Suprapubic skin (tissue), 4 donors: ENCODE measurements at regions not wholly inside any gene's neighbourhood (a gene's known extent, or its start where the extent isn't known, plus 50 kb on each side); places are given as distances from the start of the nearest gene placed in this dataset.

Source experiments
- DNase-seq, 2 donors: peaks; one replicate each; pipeline ENCODE4 v3.0.0-alpha.2; 2019; ENCODE audit warnings: low spot score in 2 of 2
- H3K27ac ChIP-seq: fragments of 200-600 bp; sonication (generic); one replicate; pipeline ENCODE4 v1.5.1; 2019
- H3K27me3 ChIP-seq: fragments of 200-600 bp; sonication (generic); one replicate; pipeline ENCODE4 v1.5.1; 2019
- H3K36me3 ChIP-seq: fragments of 200-600 bp; sonication (generic); one replicate; pipeline ENCODE4 v1.5.1; 2019
- H3K4me1 ChIP-seq: fragments of 200-600 bp; sonication (generic); one replicate; pipeline ENCODE4 v1.5.1; 2019
- H3K4me3 ChIP-seq: fragments of 200-600 bp; sonication (generic); one replicate; pipeline ENCODE4 v1.5.1; 2019; ENCODE audit warnings: mild to moderate bottlenecking
- H3K9me3 ChIP-seq: fragments of 200-600 bp; sonication (generic); one replicate; pipeline ENCODE4 v1.5.1; 2019
- EP300 ChIP-seq: sonication (generic); formaldehyde crosslinking; IDR thresholded peaks from one replicate; pipeline ENCODE4 v1.6.1; 2017; ENCODE audit warnings: antibody characterized with exemption
- POLR2A ChIP-seq, 2 donors: fragments of 450-650 bp; IDR thresholded peaks; one replicate each; pipeline ENCODE4 v1.6.1; 2017; ENCODE audit warnings: antibody characterized with exemption in 2 of 2, mild to moderate bottlenecking in 2 of 2, moderate library complexity in 2 of 2
- POLR2AphosphoS5 ChIP-seq, 3 donors: sonication (generic); formaldehyde crosslinking; IDR thresholded peaks; one replicate each; pipeline ENCODE4 v1.6.1; 2017; ENCODE audit warnings: antibody characterized with exemption in 3 of 3
- WGBS: methylation state at CpG from one replicate; pipeline ENCODE4 v1.1.5; 2018; 5-methylcytosine and 5-hydroxymethylcytosine counted together
- TF ChIP-seq, protein P1 (sequence below), 2 donors: fragments of 200-600 bp in 1 of 2; fragments of 450-650 bp in 1 of 2; sonication (generic) in 1 of 2; IDR thresholded peaks; one replicate each; pipeline ENCODE4 v1.5.1; 2016 to 2019; ENCODE audit warnings: antibody characterized with exemption in 2 of 2, mild to moderate bottlenecking in 1 of 2, moderate library complexity in 1 of 2

DNA sequence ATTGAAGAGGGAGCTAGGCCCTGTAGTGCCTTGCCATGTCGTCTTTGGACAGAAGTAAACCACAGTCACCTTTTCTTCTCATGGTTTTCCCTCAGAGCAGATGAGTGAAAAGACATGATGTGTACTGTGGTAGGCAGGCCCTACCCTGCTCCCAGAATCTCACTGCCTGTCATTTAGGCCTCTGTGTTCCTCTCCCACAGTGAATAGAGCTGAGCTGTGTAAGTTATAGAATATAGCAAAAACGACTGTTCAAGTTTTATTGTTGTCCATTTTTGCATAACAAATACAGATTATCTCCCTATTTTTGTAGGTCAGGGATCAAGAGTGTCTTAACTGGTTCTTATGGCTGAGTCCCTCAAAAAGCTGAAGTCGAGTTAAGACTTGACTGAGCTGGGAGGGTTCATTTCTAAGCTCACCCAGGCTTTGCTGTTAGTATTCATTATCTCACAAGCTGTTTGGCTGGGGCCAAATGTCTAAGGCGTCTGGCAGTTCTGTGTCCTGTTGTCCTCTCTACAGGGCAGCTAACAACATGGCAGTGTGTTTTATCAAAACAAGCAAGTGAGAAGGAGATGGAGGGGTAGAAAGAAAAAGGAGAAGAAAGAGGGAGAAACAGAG, 780.9 kb upstream of the POM121L12 start:
- Histone ChIP-seq H3K4me1 (no peaks in the 10 kb centered on the region), H3K4me3 (no peak overlapping the region), H3K36me3 (no peaks in the 10 kb centered on the region), H3K9me3 (peaks cover 8% of the 10 kb centered on the region), H3K27me3 (no peaks in the 10 kb centered on the region), H3K27ac (no peak overlapping the region)
- DNase-seq = no peak
- no peak for TF ChIP-seq POLR2AphosphoS5 (IDR thresholded peaks at IDR 0.05)
- TF ChIP-seq, protein P1, sequence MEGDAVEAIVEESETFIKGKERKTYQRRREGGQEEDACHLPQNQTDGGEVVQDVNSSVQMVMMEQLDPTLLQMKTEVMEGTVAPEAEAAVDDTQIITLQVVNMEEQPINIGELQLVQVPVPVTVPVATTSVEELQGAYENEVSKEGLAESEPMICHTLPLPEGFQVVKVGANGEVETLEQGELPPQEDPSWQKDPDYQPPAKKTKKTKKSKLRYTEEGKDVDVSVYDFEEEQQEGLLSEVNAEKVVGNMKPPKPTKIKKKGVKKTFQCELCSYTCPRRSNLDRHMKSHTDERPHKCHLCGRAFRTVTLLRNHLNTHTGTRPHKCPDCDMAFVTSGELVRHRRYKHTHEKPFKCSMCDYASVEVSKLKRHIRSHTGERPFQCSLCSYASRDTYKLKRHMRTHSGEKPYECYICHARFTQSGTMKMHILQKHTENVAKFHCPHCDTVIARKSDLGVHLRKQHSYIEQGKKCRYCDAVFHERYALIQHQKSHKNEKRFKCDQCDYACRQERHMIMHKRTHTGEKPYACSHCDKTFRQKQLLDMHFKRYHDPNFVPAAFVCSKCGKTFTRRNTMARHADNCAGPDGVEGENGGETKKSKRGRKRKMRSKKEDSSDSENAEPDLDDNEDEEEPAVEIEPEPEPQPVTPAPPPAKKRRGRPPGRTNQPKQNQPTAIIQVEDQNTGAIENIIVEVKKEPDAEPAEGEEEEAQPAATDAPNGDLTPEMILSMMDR (IDR thresholded peaks at IDR 0.05) = no peak
- TF ChIP-seq EP300 = no peak
- 51% methylated on average over 4 of the region's 4 CpGs for WGBS

DNA sequence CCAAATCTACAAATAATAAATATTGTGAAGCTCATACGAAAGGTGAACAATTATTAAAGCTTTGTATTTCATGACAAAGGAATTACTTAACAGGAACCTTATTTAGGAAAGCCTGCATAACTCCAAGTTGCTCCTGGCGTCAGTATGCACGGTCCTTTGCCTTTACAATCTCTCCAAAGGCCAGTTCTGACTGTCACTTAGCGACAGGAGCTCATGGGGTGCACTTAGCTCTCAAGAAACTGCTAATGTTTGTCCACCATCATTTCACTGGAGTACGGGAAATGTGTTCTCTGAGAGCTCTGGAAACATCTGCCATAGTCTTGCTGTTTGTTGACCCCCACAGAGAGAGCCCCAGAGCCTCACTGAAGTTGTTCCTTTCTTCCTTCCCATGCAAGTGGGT, 781.5 kb upstream of the POM121L12 start:
- no peak for DNase-seq
- Histone ChIP-seq H3K9me3 (peaks cover 8% of the 10 kb centered on the region), H3K27me3 (no peaks in the 10 kb centered on the region), H3K27ac (no peak overlapping the region), H3K36me3 (no peaks in the 10 kb centered on the region), H3K4me3 (no peak overlapping the region), H3K4me1 (no peaks in the 10 kb centered on the region)
- no peak for TF ChIP-seq POLR2AphosphoS5 (IDR thresholded peaks at IDR 0.05)
- 61% methylated on average over 5 of the region's 5 CpGs for WGBS

DNA sequence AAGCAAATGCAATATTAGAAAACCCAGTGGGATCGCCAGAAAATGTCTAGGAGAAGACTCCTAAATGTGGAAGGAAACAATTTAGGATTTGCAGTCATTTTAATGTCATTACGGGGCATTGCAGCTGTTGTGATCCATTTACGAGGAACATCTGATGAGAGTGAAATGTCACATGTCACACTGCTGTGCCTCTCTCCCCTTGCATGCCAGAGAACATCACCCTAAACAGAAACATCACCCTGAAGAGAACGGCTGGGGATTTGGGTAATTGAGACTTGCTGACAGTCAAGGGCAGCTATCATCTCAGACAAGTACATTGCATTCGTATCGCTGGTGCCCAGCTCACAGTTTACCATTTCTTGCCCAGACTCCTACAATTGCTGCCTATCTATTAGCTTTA, 785.7 kb upstream of the POM121L12 start:
- H3K4me1 ChIP-seq = no peaks in the 10 kb centered on the region
- 59% methylated on average over 6 of the region's 6 CpGs for WGBS
- H3K27me3 ChIP-seq = no peaks in the 10 kb centered on the region
- no peaks in the 10 kb centered on the region for H3K9me3 ChIP-seq
- TF ChIP-seq POLR2AphosphoS5 (IDR thresholded peaks at IDR 0.05) = no peak
- TF ChIP-seq, protein P1 (IDR thresholded peaks at IDR 0.05) = no peak
- no peak for TF ChIP-seq POLR2A (IDR thresholded peaks at IDR 0.05)
- TF ChIP-seq EP300 = no peak
- H3K36me3 ChIP-seq = no peaks in the 10 kb centered on the region
- no peak overlapping the region for H3K4me3 ChIP-seq
- H3K27ac ChIP-seq = no peak overlapping the region
- DNase-seq = no peak

DNA sequence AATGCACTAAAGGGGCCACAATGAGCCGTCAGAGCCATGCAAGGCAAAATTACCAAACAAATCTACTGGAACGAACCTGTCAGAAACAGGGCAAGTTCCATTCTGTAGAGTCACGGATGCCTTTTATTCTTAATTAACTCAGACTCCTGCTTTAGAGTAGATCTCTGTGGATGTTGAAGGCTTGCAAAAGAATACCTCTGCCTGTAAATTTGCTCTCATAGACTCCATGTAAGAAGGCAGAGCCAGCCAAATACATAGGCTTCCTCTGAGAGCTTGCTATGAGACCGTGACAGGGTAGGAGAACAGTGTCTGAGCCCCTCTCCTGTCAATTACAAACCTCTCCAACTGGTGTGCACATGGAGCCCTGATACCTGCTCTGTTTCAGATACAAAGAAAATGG, 787.9 kb upstream of the POM121L12 start:
- no peaks in the 10 kb centered on the region for H3K27me3 ChIP-seq
- no peaks in the 10 kb centered on the region for H3K4me1 ChIP-seq
- H3K9me3 ChIP-seq = no peaks in the 10 kb centered on the region
- H3K36me3 ChIP-seq = no peaks in the 10 kb centered on the region
- no peak for DNase-seq
- no peak overlapping the region for H3K27ac ChIP-seq
- TF ChIP-seq, protein P1 (IDR thresholded peaks at IDR 0.05) = no peak
- TF ChIP-seq POLR2A (IDR thresholded peaks at IDR 0.05) = no peak
- TF ChIP-seq POLR2AphosphoS5 (IDR thresholded peaks at IDR 0.05) = no peak
- WGBS = 73% methylated on average over 4 of the region's 4 CpGs
- H3K4me3 ChIP-seq = no peak overlapping the region

DNA sequence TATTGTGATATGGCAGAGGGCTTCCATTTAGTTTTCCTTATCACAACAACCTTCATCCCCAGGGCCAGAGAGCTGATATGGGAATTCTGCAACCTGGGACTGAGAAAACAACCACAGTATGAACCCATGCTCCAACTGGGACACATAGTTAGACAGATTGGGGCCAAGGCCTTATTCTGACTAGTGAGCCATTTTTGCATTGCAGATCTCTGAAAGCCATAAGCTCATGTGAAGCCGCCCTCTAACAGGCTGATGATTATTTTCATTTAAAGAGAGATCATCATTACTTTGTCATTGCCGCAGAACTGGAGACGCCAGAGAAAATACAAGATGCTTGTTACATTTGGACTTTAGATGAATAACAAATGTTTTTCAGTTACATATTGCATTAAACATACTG, 791.7 kb upstream of the POM121L12 start:
- no peak for DNase-seq
- Histone ChIP-seq H3K4me3 (no peak overlapping the region), H3K4me1 (no peaks in the 10 kb centered on the region), H3K27me3 (no peaks in the 10 kb centered on the region), H3K27ac (no peak overlapping the region), H3K9me3 (no peaks in the 10 kb centered on the region), H3K36me3 (no peaks in the 10 kb centered on the region)
- WGBS = 97% methylated on average over 3 of the region's 3 CpGs
- TF ChIP-seq POLR2A (IDR thresholded peaks at IDR 0.05) = no peak
- TF ChIP-seq POLR2AphosphoS5 (IDR thresholded peaks at IDR 0.05) = no peak
- TF ChIP-seq, protein P1 (IDR thresholded peaks at IDR 0.05) = no peak
- no peak for TF ChIP-seq EP300

DNA sequence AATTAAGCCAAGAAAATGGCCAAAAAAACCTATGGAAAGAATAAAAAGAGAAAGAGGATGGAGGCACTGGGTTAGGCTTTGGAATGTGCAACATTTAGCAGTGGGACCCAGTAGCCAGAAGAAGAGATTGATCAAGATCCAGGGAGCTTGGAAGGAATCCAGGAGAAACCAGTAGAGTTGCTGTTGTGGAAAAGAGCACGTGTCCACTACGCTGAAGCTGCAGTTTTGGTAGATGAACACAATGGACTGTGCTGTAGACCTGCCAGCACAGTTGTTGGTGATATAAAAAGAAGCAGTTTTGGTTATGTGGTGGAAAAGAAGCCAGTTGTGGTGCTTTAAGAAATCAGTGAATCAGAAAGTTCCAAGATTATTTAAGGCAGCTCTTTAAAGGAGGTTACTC, 802.2 kb upstream of the POM121L12 start:
- Histone ChIP-seq H3K4me3 (no peak overlapping the region), H3K4me1 (no peaks in the 10 kb centered on the region), H3K27me3 (no peaks in the 10 kb centered on the region), H3K36me3 (no peaks in the 10 kb centered on the region), H3K27ac (no peak overlapping the region), H3K9me3 (peaks cover 6% of the 10 kb centered on the region)
- DNase-seq = no peak
- TF ChIP-seq POLR2AphosphoS5 (IDR thresholded peaks at IDR 0.05) = no peak
- no peak for TF ChIP-seq POLR2A (IDR thresholded peaks at IDR 0.05)
- TF ChIP-seq, protein P1 (IDR thresholded peaks at IDR 0.05) = no peak
- TF ChIP-seq EP300 = no peak
- WGBS = 73% methylated on average over 2 of the region's 2 CpGs
